ENCODE measurements at regions not wholly inside any gene's neighbourhood (a gene's known extent, or its start where the extent isn't known, plus 50 kb on each side); places are given as distances from the start of the nearest gene placed in this dataset.

GRCh38 chr20:52746190-52746589 lies 226.0 kb upstream of the TSHZ2 start:
- no peak for TF ChIP-seq POLR2A (IDR thresholded peaks at IDR 0.05)
- TF ChIP-seq CTCF (IDR thresholded peaks at IDR 0.05): no peak
- TF ChIP-seq POLR2AphosphoS5 (IDR thresholded peaks at IDR 0.05): no peak
